GM23338 (cell line): ENCODE measurements at regions not wholly inside any gene's neighbourhood (a gene's known extent, or its start where the extent isn't known, plus 50 kb on each side); places are given as distances from the start of the nearest gene placed in this dataset.
A peak's percentile ranks its signal among the peaks of the same experiment; 100 is the strongest.

Experiments
- ATAC-seq: fragments of 200-7000 bp; cut with Tn5 transposase; 3 replicates; pipeline ENCODE4 v1.9.1; 2020
- DNase-seq: peaks from one replicate; pipeline ENCODE4 v3.0.0-alpha.2; 2015; ENCODE audit warnings: low spot score
- H2AFZ ChIP-seq: fragments of 200-600 bp; sonication (generic); 2 replicates; pipeline ENCODE4 v1.8.0; 2016; ENCODE audit warnings: antibody characterized with exemption, mild to moderate bottlenecking, moderate library complexity
- H3F3A ChIP-seq: fragments of 200-600 bp; sonication (generic); replicated peaks from 2 replicates; pipeline ENCODE4 v1.8.0; 2017; ENCODE audit warnings: antibody characterized with exemption, mixed run types, low read depth
- H3K27ac ChIP-seq: fragments of 200-600 bp; sonication (generic); 2 replicates; pipeline ENCODE4 v1.6.1; 2016; ENCODE audit warnings: low read depth
- H3K27me3 ChIP-seq: fragments of 200-600 bp; sonication (generic); 2 replicates; pipeline ENCODE4 v1.8.0; 2016; ENCODE audit warnings: mild to moderate bottlenecking, mixed run types, moderate library complexity; ENCODE audit not compliant: insufficient read depth
- H3K36me3 ChIP-seq: fragments of 200-600 bp; sonication (generic); 2 replicates; pipeline ENCODE4 v1.8.0; 2016; ENCODE audit warnings: mild to moderate bottlenecking; ENCODE audit not compliant: insufficient read depth
- H3K4me1 ChIP-seq: fragments of 200-600 bp; sonication (generic); 2 replicates; pipeline ENCODE4 v1.8.0; 2016; ENCODE audit warnings: mild to moderate bottlenecking, moderate library complexity; ENCODE audit not compliant: insufficient read depth
- H3K4me2 ChIP-seq: fragments of 200-600 bp; sonication (generic); 2 replicates; pipeline ENCODE4 v1.7.1; 2017; ENCODE audit warnings: mixed run types
- H3K4me3 ChIP-seq: fragments of 200-600 bp; sonication (generic); 2 replicates; pipeline ENCODE4 v1.6.1; 2016; ENCODE audit warnings: mixed run types
- H3K79me2 ChIP-seq: fragments of 200-600 bp; sonication (generic); replicated peaks from 2 replicates; pipeline ENCODE4 v1.8.0; 2017; ENCODE audit warnings: mild to moderate bottlenecking; ENCODE audit not compliant: insufficient read depth
- H3K9me2 ChIP-seq: fragments of 200-600 bp; sonication (generic); 2 replicates; pipeline ENCODE4 v1.8.0; 2017; ENCODE audit not compliant: insufficient read depth
- H4K20me1 ChIP-seq: fragments of 200-600 bp; sonication (generic); replicated peaks from 2 replicates; pipeline ENCODE4 v1.8.0; 2017; ENCODE audit warnings: mild to moderate bottlenecking; ENCODE audit not compliant: insufficient read depth
- H3K27ac Mint-ChIP-seq: 2 replicates; pipeline ENCODE4 v1.8.0; 2020; ENCODE audit warnings: inconsistent platforms, mild to moderate bottlenecking, moderate library complexity, mixed read lengths
- H3K27me3 Mint-ChIP-seq: 3 replicates; pipeline ENCODE4 v1.8.0; 2022; ENCODE audit warnings: low read depth, mild to moderate bottlenecking, moderate library complexity, mixed read lengths, inconsistent platforms; ENCODE audit not compliant: insufficient read depth, poor library complexity
- H3K36me3 Mint-ChIP-seq: 3 replicates; pipeline ENCODE4 v1.8.0; 2021; ENCODE audit warnings: low read depth, mild to moderate bottlenecking, inconsistent platforms, moderate library complexity, mixed read lengths
- H3K4me1 Mint-ChIP-seq: 3 replicates; pipeline ENCODE4 v1.8.0; 2020; ENCODE audit warnings: mild to moderate bottlenecking, inconsistent platforms, mixed read lengths
- H3K4me3 Mint-ChIP-seq: 3 replicates; pipeline ENCODE4 v1.8.0; 2021; ENCODE audit warnings: moderate library complexity, mild to moderate bottlenecking, inconsistent platforms, mixed read lengths
- H3K9me3 Mint-ChIP-seq: 3 replicates; pipeline ENCODE4 v1.8.0; 2020; ENCODE audit warnings: moderate library complexity, mild to moderate bottlenecking, inconsistent platforms, mixed read lengths
- CREB1 ChIP-seq: fragments of 250-450 bp; sonication (Bioruptor Pico); IDR thresholded peaks from 2 replicates; pipeline ENCODE4 v1.5.0; 2020; ENCODE audit warnings: low read depth, mild to moderate bottlenecking, moderate library complexity
- ETS1 ChIP-seq: IDR thresholded peaks from 2 replicates; pipeline ENCODE4 v1.6.1; 2016; ENCODE audit warnings: antibody characterized with exemption
- EZH2 ChIP-seq: fragments of 200-600 bp; sonication (generic); IDR thresholded peaks from one replicate; pipeline ENCODE4 v1.8.0; 2017; ENCODE audit warnings: antibody characterized with exemption, mild to moderate bottlenecking, low read depth; ENCODE audit not compliant: unreplicated experiment
- EZH2phosphoT487 ChIP-seq: fragments of 200-600 bp; sonication (generic); IDR thresholded peaks from one replicate; pipeline ENCODE4 v1.8.1; 2018; ENCODE audit warnings: antibody characterized with exemption; ENCODE audit not compliant: unreplicated experiment
- JUNB ChIP-seq: IDR thresholded peaks from one replicate; pipeline ENCODE4 v1.6.1; 2016; ENCODE audit warnings: antibody characterized with exemption; ENCODE audit not compliant: unreplicated experiment
- STAT1 ChIP-seq: IDR thresholded peaks from one replicate; pipeline ENCODE4 v1.6.1; 2016; ENCODE audit warnings: antibody characterized with exemption; ENCODE audit not compliant: unreplicated experiment
- ZNF114 ChIP-seq: fragments of 250-450 bp; sonication (Bioruptor Pico); IDR thresholded peaks from 2 replicates; pipeline ENCODE4 v1.5.0; 2020; ENCODE audit warnings: mild to moderate bottlenecking, moderate library complexity
- ZNF331 ChIP-seq: fragments of 250-450 bp; sonication (Bioruptor Pico); IDR thresholded peaks from 2 replicates; pipeline ENCODE4 v1.5.0; 2020; ENCODE audit warnings: low read depth, mild to moderate bottlenecking, moderate library complexity
- TF ChIP-seq, protein P1 (sequence below), 2 experiments: fragments of 200-600 bp in 1 of 2; sonication (generic) in 1 of 2; conservative IDR thresholded peaks; 2 replicates each; pipeline versions ENCODE4 v1.5.1 to v1.6.1; 2016 to 2017; ENCODE audit warnings: antibody characterized with exemption in 2 of 2, low read depth in 2 of 2, mild to moderate bottlenecking in 2 of 2, moderate library complexity in 1 of 2
- TF ChIP-seq, protein P2 (sequence below): fragments of 250-450 bp; sonication (Bioruptor Pico); IDR thresholded peaks from 2 replicates; pipeline ENCODE4 v1.5.0; 2020; ENCODE audit warnings: mild to moderate bottlenecking, moderate library complexity
- TF ChIP-seq, protein P3 (sequence below): IDR thresholded peaks from one replicate; pipeline ENCODE4 v1.6.1; 2018; ENCODE audit warnings: antibody characterized with exemption; ENCODE audit not compliant: unreplicated experiment

DNA sequence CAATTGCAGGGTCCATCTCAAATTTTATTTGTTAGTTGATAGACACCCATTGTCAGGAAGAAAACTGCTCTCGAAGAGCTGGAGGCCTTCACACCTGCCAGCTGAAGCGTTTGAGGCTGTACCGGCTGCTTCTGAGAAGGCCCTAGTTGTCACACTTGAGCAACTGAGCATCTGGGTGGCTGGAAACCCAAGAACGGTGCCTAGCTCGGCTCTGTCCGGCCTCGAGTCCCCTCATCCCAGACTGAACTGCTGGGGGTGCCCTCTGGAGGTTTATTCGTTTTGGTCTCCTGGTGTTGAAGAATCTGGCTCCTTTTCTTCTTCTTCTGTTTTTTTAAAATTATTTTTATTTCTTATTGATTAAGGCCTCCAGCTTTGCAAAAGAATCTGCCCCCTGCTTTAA lies 59.3 kb upstream of the EXOC6 start (continued):
- TF ChIP-seq, protein P1, sequence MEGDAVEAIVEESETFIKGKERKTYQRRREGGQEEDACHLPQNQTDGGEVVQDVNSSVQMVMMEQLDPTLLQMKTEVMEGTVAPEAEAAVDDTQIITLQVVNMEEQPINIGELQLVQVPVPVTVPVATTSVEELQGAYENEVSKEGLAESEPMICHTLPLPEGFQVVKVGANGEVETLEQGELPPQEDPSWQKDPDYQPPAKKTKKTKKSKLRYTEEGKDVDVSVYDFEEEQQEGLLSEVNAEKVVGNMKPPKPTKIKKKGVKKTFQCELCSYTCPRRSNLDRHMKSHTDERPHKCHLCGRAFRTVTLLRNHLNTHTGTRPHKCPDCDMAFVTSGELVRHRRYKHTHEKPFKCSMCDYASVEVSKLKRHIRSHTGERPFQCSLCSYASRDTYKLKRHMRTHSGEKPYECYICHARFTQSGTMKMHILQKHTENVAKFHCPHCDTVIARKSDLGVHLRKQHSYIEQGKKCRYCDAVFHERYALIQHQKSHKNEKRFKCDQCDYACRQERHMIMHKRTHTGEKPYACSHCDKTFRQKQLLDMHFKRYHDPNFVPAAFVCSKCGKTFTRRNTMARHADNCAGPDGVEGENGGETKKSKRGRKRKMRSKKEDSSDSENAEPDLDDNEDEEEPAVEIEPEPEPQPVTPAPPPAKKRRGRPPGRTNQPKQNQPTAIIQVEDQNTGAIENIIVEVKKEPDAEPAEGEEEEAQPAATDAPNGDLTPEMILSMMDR (conservative IDR thresholded peaks at IDR 0.05; ENCODE audit: low read depth in 2 of 2): no peak
- TF ChIP-seq, protein P2, sequence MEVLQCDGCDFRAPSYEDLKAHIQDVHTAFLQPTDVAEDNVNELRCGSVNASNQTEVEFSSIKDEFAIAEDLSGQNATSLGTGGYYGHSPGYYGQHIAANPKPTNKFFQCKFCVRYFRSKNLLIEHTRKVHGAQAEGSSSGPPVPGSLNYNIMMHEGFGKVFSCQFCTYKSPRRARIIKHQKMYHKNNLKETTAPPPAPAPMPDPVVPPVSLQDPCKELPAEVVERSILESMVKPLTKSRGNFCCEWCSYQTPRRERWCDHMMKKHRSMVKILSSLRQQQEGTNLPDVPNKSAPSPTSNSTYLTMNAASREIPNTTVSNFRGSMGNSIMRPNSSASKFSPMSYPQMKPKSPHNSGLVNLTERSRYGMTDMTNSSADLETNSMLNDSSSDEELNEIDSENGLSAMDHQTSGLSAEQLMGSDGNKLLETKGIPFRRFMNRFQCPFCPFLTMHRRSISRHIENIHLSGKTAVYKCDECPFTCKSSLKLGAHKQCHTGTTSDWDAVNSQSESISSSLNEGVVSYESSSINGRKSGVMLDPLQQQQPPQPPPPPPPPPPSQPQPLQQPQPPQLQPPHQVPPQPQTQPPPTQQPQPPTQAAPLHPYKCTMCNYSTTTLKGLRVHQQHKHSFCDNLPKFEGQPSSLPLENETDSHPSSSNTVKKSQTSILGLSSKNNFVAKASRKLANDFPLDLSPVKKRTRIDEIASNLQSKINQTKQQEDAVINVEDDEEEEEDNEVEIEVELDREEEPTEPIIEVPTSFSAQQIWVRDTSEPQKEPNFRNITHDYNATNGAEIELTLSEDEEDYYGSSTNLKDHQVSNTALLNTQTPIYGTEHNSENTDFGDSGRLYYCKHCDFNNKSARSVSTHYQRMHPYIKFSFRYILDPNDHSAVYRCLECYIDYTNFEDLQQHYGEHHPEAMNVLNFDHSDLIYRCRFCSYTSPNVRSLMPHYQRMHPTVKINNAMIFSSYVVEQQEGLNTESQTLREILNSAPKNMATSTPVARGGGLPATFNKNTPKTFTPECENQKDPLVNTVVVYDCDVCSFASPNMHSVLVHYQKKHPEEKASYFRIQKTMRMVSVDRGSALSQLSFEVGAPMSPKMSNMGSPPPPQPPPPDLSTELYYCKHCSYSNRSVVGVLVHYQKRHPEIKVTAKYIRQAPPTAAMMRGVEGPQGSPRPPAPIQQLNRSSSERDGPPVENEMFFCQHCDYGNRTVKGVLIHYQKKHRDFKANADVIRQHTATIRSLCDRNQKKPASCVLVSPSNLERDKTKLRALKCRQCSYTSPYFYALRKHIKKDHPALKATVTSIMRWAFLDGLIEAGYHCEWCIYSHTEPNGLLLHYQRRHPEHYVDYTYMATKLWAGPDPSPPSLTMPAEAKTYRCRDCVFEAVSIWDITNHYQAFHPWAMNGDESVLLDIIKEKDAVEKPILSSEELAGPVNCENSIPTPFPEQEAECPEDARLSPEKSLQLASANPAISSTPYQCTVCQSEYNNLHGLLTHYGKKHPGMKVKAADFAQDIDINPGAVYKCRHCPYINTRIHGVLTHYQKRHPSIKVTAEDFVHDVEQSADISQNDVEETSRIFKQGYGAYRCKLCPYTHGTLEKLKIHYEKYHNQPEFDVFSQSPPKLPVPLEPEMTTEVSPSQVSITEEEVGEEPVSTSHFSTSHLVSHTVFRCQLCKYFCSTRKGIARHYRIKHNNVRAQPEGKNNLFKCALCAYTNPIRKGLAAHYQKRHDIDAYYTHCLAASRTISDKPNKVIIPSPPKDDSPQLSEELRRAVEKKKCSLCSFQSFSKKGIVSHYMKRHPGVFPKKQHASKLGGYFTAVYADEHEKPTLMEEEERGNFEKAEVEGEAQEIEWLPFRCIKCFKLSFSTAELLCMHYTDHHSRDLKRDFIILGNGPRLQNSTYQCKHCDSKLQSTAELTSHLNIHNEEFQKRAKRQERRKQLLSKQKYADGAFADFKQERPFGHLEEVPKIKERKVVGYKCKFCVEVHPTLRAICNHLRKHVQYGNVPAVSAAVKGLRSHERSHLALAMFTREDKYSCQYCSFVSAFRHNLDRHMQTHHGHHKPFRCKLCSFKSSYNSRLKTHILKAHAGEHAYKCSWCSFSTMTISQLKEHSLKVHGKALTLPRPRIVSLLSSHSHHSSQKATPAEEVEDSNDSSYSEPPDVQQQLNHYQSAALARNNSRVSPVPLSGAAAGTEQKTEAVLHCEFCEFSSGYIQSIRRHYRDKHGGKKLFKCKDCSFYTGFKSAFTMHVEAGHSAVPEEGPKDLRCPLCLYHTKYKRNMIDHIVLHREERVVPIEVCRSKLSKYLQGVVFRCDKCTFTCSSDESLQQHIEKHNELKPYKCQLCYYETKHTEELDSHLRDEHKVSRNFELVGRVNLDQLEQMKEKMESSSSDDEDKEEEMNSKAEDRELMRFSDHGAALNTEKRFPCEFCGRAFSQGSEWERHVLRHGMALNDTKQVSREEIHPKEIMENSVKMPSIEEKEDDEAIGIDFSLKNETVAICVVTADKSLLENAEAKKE (CRISPR knock-in tag): no peak
- TF ChIP-seq JUNB (no peak), ZNF114 (CRISPR knock-in tag) (no peak), EZH2 (no peak), CREB1 (CRISPR knock-in tag) (no peak), EZH2phosphoT487 (no peak)

DNA sequence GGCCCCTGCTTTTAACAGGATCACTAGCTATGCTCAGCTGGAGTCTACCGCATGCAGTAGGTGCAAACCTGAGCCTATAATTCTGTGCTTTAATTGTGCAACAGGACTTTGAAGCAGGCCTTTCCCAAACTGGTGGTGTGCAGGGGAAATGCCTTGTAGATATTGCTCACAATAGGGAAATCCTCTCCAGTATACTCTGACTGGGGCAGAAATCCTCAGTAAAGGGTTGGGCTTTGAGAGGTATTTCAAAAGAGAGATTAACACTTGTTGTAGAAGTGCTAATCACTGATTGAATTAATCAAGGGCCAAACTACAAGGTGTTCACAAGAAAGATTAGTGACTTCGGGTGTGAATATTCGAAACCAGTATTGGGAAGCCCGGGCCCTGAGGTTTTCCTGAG lies 58.5 kb upstream of the EXOC6 start:
- Mint-ChIP-seq H3K27ac (no peak overlapping the region), H3K4me3 (no peak overlapping the region), H3K27me3 (peaks cover 5% of the 10 kb centered on the region), H3K4me1 (peaks cover 28% of the 10 kb centered on the region), H3K9me3 (no peaks in the 10 kb centered on the region), H3K36me3 (no peaks in the 10 kb centered on the region; the same call in 2 of the 3 replicates)
- ATAC-seq: peak; percentile 40
- H3K27me3 ChIP-seq: no peaks in the 10 kb centered on the region
- no peak overlapping the region for H3K4me2 ChIP-seq
- peaks cover 4% of the 10 kb centered on the region; the same call in 1 of the 2 replicates for H3K9me2 ChIP-seq
- H3K36me3 ChIP-seq: no peaks in the 10 kb centered on the region
- H3K27ac ChIP-seq: no peak overlapping the region
- peak; percentile 7 for DNase-seq
- no peaks in the 10 kb centered on the region for H3F3A ChIP-seq
- H3K4me3 ChIP-seq: no peak overlapping the region
- no peaks in the 10 kb centered on the region for H3K79me2 ChIP-seq
- no peaks in the 10 kb centered on the region for H4K20me1 ChIP-seq
- no peak overlapping the region; the same call in 1 of the 2 replicates for H2AFZ ChIP-seq
- H3K4me1 ChIP-seq: peaks cover 21% of the 10 kb centered on the region
- TF ChIP-seq EZH2phosphoT487 (no peak), STAT1 (no peak), ZNF331 (CRISPR knock-in tag) (no peak), JUNB (no peak), CREB1 (CRISPR knock-in tag) (no peak), ETS1 (no peak), EZH2 (no peak)
- TF ChIP-seq, protein P3, sequence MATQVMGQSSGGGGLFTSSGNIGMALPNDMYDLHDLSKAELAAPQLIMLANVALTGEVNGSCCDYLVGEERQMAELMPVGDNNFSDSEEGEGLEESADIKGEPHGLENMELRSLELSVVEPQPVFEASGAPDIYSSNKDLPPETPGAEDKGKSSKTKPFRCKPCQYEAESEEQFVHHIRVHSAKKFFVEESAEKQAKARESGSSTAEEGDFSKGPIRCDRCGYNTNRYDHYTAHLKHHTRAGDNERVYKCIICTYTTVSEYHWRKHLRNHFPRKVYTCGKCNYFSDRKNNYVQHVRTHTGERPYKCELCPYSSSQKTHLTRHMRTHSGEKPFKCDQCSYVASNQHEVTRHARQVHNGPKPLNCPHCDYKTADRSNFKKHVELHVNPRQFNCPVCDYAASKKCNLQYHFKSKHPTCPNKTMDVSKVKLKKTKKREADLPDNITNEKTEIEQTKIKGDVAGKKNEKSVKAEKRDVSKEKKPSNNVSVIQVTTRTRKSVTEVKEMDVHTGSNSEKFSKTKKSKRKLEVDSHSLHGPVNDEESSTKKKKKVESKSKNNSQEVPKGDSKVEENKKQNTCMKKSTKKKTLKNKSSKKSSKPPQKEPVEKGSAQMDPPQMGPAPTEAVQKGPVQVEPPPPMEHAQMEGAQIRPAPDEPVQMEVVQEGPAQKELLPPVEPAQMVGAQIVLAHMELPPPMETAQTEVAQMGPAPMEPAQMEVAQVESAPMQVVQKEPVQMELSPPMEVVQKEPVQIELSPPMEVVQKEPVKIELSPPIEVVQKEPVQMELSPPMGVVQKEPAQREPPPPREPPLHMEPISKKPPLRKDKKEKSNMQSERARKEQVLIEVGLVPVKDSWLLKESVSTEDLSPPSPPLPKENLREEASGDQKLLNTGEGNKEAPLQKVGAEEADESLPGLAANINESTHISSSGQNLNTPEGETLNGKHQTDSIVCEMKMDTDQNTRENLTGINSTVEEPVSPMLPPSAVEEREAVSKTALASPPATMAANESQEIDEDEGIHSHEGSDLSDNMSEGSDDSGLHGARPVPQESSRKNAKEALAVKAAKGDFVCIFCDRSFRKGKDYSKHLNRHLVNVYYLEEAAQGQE: no peak
